Neural progenitor cell (in vitro differentiated cells): ENCODE measurements at regions not wholly inside any gene's neighbourhood (a gene's known extent, or its start where the extent isn't known, plus 50 kb on each side); places are given as distances from the start of the nearest gene placed in this dataset.

Experiments used
- CTCF ChIP-seq: fragments of 200-600 bp; sonication (generic); IDR thresholded peaks from 2 replicates; pipeline ENCODE4 v1.5.1; 2017; ENCODE audit warnings: antibody characterized with exemption, mild to moderate bottlenecking
- EZH2 ChIP-seq: fragments of 200-600 bp; sonication (generic); IDR thresholded peaks from 2 replicates; pipeline ENCODE4 v1.6.1; 2017; ENCODE audit warnings: antibody characterized with exemption, mild to moderate bottlenecking, moderate library complexity
- EZH2phosphoT487 ChIP-seq: fragments of 200-600 bp; sonication (generic); IDR thresholded peaks from 2 replicates; pipeline ENCODE4 v1.6.1; 2017; ENCODE audit warnings: antibody characterized with exemption

- TF ChIP-seq CTCF, result no peak
- TF ChIP-seq EZH2phosphoT487, result no peak
- TF ChIP-seq EZH2, result no peak
These were observed 130.5 kb upstream of the CPEB4 start for GRCh38 chr5:173757403-173758209.
